ENCODE measurements at regions not wholly inside any gene's neighbourhood (a gene's known extent, or its start where the extent isn't known, plus 50 kb on each side); places are given as distances from the start of the nearest gene placed in this dataset.

DNA sequence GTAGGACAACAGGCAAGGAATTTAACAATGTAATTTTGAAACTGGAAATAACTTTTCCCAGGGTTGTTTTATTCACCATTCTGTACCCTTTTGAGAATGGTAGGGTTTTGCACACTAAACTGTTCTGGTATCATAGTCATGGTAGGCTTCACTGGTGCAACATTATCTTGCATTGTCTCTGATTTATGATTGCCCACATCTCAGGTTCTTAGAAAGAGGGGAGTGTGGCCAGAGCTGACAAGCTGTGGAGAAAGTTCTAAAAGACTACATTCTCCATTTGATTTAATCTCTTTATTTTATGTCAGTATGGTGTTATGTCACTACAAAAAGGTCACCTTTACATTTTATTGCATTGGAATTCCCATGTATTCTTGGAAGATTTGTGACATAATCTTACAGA is 447.3 kb downstream of the GRIA2 start:
- Mint-ChIP-seq H3K27ac (no peak overlapping the region), H3K4me1 (no peaks in the 10 kb centered on the region), H3K9me3 (ENCODE audit: insufficient read depth) (no peaks in the 10 kb centered on the region), H3K4me3 (no peak overlapping the region), H3K27me3 (no peaks in the 10 kb centered on the region)
- H3K4me3 ChIP-seq (ENCODE audit: control extremely low read depth in 1 of 5, extremely low read depth in 1 of 5, insufficient read depth in 1 of 5, low read depth in 2 of 5, low read length in 4 of 5) = no peak overlapping the region
- H3K4me1 ChIP-seq (ENCODE audit: control insufficient read depth in 2 of 2, insufficient read depth in 2 of 2, low read length in 2 of 2) = no peaks in the 10 kb centered on the region
- no peak for ATAC-seq (ENCODE audit: low read depth)
- TF ChIP-seq EZH2 (IDR thresholded peaks at IDR 0.05; ENCODE audit: borderline replicate concordance, insufficient read depth, low read depth, low read length, poor library complexity, severe bottlenecking) (no peak), CTCF (IDR thresholded peaks at IDR 0.05) (no peak)
- no peaks in the 10 kb centered on the region for H3K27me3 ChIP-seq (replicated peaks in 1 of 4; ENCODE audit: control extremely low read depth in 1 of 4, control insufficient read depth in 3 of 4, insufficient read depth in 4 of 4, low read length in 3 of 4)
- H4K20me1 ChIP-seq (ENCODE audit: control insufficient read depth, insufficient read depth, low read length, poor library complexity, severe bottlenecking) = no peaks in the 10 kb centered on the region
- H3K4me2 ChIP-seq (replicated peaks; ENCODE audit: low read depth, low read length, poor library complexity, severe bottlenecking) = no peak overlapping the region
- no peak overlapping the region for H3K27ac ChIP-seq (ENCODE audit: low read length in 2 of 2)
- H3K9ac ChIP-seq (ENCODE audit: low read length) = no peak overlapping the region
- H3K36me3 ChIP-seq (replicated peaks in 1 of 2; ENCODE audit: control extremely low read depth in 1 of 2, control insufficient read depth in 1 of 2, extremely low read depth in 1 of 2, insufficient read depth in 2 of 2, low read length in 1 of 2) = no peaks in the 10 kb centered on the region
- DNase-seq = no peak
- intact Hi-C loops (cut with micrococcal nuclease) = no loop called here
- no peak overlapping the region for H2AFZ ChIP-seq (ENCODE audit: insufficient read depth, low read depth, low read length, poor library complexity, severe bottlenecking)
- H3K79me2 ChIP-seq (ENCODE audit: control insufficient read depth, insufficient read depth, low read length) = no peaks in the 10 kb centered on the region
- POLR2A ChIA-PET = no interaction called here
- CTCF ChIA-PET = no interaction called here
- no peaks in the 10 kb centered on the region for H3K9me3 ChIP-seq (ENCODE audit: control extremely low read depth in 1 of 3, control insufficient read depth in 2 of 3, insufficient read depth in 1 of 3, low read length in 2 of 3)

DNA sequence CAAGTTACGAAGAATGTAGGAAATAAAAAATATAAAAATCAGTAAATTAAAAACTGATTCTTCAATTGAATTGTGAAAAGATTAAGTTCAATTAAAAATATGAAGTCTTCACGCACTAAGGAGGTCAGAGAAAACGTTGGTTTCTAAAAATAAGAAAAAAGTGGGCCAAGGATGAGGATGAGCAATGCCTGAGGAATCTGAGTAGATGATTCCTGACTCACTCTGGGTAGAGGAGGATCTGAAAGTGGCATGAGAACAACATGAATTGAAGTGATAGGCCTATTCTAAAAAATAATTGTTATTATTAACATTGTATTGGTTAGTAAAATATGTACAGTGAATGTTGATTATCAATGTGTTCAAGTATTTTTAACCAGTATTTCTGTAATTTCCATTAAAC is 444.2 kb downstream of the GRIA2 start:
- WGBS (ENCODE audit: insufficient coverage) = 92% methylated on average over 2 of the region's 3 CpGs
- no peak overlapping the region for H2AFZ ChIP-seq (ENCODE audit: insufficient read depth, low read depth, low read length, poor library complexity, severe bottlenecking)

More for the DNA sequence above, 444.2 kb downstream of the GRIA2 start:
- Mint-ChIP-seq H3K4me3 (no peak overlapping the region), H3K27me3 (no peaks in the 10 kb centered on the region), H3K27ac (no peak overlapping the region), H3K9me3 (ENCODE audit: insufficient read depth) (no peaks in the 10 kb centered on the region), H3K4me1 (no peaks in the 10 kb centered on the region)
- H3K27ac ChIP-seq (ENCODE audit: low read length in 2 of 2) = no peak overlapping the region
- DNase-seq (no peak), ATAC-seq (ENCODE audit: low read depth) (no peak)
- ChIA-PET POLR2A (no interaction called here), CTCF (no interaction called here)
- no peak overlapping the region for H3K4me3 ChIP-seq (ENCODE audit: control extremely low read depth in 1 of 5, extremely low read depth in 1 of 5, insufficient read depth in 1 of 5, low read depth in 2 of 5, low read length in 4 of 5)
- no peaks in the 10 kb centered on the region for H3K4me1 ChIP-seq (ENCODE audit: control insufficient read depth in 2 of 2, insufficient read depth in 2 of 2, low read length in 2 of 2)
- H3K4me2 ChIP-seq (replicated peaks; ENCODE audit: low read depth, low read length, poor library complexity, severe bottlenecking) = no peak overlapping the region
- H3K79me2 ChIP-seq (ENCODE audit: control insufficient read depth, insufficient read depth, low read length) = no peaks in the 10 kb centered on the region
- no peaks in the 10 kb centered on the region for H4K20me1 ChIP-seq (ENCODE audit: control insufficient read depth, insufficient read depth, low read length, poor library complexity, severe bottlenecking)
- no peaks in the 10 kb centered on the region for H3K9me3 ChIP-seq (ENCODE audit: control extremely low read depth in 1 of 3, control insufficient read depth in 2 of 3, insufficient read depth in 1 of 3, low read length in 2 of 3)
- H3K27me3 ChIP-seq (replicated peaks in 1 of 4; ENCODE audit: control extremely low read depth in 1 of 4, control insufficient read depth in 3 of 4, insufficient read depth in 4 of 4, low read length in 3 of 4) = no peaks in the 10 kb centered on the region
- intact Hi-C loops (cut with micrococcal nuclease) = no loop called here
- H3K36me3 ChIP-seq (replicated peaks in 1 of 2; ENCODE audit: control extremely low read depth in 1 of 2, control insufficient read depth in 1 of 2, extremely low read depth in 1 of 2, insufficient read depth in 2 of 2, low read length in 1 of 2) = no peaks in the 10 kb centered on the region
- H3K9ac ChIP-seq (ENCODE audit: low read length) = no peak overlapping the region
- no peak for TF ChIP-seq EZH2 (IDR thresholded peaks at IDR 0.05; ENCODE audit: borderline replicate concordance, insufficient read depth, low read depth, low read length, poor library complexity, severe bottlenecking)
- TF ChIP-seq CTCF (IDR thresholded peaks at IDR 0.05) = no peak

Data from B cell (primary cell).